UCSD-AML1 (cell line): ENCODE measurements at regions not wholly inside any gene's neighbourhood (a gene's known extent, or its start where the extent isn't known, plus 50 kb on each side); places are given as distances from the start of the nearest gene placed in this dataset.

Experiments
- DNase-seq: peaks from one replicate; lab custom pipeline; 2025; ENCODE audit not compliant: unreplicated experiment; lab: John Stamatoyannopoulos, UW

DNA sequence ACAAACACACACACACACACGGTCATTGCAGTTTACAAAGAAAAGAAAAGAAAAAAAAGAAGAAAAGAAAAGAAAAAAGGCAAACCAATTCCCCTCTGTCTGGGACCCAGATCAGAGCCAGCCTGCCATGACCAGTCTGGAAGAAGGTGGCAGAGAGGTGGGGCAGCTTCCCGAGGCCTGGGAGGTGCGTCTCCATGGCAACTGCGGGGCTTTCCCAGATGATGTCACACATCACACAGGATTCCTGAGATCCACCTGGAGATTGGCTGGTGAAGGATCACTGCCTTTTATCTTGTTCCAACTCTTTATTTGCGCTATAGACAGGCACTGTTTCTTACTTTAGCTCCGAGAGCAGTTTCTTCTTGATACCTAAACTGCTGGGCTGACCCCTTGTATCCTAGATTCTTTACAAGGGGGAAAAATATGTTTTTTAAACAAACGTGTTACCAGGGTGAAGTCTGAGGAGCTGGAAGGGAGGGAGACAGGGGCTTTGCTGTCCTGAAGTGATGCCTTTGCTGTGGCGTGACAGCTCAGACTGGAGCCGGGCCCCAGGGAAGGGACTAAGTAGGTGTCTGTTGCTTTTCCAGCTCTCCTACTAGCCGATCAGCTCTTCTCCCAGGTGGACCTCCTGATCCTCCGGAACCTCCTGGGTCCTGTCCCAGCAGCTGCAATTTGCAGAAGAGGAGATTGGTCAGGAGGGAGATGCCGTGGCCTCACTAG, 298.5 kb downstream of the KLF6 start:
- DNase-seq = no peak

DNA sequence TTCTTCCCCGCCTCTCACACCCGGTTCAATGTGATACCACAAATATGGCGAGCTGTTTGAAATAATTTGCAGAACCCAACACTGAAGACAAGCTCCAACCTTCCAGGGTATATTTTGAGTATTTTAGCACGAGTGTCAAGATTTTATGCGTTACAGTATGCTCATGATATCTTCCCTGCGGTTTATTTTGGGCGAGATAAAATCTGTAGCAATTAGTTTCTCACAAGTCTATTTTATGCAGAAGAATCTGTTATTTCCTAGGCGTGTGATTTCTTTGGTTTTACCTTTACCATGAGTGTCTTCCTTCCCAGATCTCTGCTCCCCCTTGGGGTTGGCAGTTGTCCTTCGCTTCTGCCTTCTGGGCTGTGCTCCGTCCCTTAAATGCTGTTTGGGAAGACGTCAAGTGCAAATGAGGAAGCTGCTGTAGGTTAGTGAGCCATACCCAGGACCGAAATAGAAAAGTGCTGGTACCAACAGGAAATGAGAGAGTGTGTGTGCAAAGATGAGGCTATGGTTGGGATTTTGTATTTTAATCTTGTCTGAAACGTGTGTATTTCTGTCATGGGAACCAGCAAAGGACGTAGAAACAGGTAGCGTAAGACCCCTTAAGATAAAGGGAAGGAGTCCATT, 299.8 kb downstream of the KLF6 start:
- DNase-seq = no peak

DNA sequence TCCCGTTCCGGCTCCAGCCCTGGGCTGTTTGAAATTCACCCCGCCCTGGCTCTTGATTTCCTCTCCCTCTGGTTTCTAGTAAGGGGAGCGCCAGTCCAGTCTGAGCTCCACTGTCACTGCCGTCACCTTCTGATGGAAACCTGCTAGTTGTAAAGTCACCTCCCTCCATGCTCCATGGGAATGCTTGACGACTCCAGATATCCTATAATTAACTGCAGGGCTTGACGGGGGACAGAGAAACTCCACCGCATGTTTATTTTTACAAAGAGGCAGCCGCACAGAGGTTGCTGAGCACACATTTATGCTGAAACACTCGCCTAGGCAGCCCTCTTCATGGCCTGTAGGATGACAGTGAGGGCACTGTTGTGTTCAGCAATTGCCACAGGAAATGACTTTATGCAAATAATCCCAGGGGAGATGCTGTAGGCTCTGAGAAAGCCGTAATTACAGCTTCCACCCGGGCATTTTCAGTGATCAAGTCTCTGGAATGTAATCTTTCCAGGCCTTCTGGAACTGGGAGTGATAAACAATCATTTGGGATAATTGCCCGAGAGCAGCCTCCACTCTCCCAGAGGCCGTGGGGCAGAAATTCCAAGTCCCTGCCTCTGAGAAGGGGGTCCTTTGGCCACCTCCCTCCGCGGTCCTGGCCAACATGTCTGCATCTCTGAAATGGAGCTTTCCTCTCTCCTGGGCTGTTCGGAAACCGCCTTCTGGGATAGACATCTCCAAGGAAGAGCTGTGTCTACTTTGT, 300.5 kb downstream of the KLF6 start:
- no peak for DNase-seq

DNA sequence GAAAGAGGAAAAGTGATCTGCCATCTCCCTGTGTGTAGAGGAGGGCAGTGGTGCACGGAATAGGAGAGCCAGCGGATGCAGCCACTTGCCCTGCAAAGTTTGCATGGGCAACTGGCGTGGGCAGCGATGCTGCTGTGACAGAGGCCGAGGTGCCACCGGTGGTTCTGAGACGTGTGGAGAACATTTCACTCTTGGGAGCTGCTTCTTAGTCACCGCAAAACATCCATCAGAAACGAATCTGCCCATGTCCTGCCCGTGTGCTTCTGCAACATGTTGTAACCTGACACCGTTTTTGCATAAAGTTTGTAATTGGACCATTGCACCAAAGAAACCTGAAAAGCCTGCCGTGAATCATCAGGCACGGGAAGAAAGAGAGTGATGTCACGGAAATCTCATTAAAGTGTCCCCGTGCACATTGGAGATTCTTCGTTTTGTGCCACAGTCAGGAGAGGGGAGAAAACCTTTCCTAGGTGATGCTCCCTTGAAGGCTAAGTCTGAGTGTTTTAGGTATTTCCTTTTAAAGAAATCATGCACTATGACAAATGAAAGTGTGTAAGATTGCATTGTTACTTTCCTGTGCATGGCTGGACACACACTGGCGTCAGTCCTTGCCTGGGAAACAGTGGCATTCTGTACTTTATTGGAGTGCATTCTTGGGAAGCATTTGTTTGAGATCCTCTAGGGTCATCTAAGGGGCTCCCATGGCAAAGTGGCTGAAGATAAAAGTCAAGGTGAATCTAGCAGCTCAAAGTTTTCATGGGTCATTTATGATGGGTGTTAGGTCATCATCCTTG, 302.6 kb downstream of the KLF6 start:
- no peak for DNase-seq

DNA sequence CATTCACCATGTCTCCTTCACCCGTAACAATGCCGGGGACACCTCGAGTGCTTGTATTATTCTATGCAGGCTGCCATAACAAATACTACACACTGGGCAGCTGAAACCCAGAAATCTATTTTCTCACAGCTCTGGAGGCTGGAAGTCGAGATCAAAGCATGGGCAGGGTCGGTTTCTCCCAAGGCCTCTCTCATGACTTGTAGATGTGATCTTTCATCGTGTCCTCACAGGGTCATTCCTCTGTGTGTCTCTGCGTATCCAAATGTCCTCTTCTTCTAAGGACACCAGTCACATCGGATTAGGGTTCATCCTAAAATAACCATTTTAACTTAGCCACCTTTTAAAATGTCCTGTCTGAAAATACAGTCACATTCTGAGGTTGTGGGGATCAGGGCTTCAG, 303.5 kb downstream of the KLF6 start:
- DNase-seq = no peak

DNA sequence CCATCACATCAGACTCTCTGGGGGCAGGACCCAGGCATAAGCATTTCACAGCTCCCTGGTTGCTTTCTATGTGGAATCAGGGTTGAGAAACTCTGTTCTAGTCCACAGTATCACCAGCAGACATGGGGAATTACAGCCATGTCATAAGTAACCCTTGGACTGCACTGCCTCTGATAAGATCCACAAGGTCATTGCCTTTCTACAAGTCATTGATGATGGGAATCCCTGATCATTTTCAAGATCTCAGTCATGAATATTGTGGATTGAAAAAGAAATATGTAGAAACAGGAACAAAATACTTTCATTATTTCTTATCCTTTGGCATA, 304.1 kb downstream of the KLF6 start:
- DNase-seq = no peak

DNA sequence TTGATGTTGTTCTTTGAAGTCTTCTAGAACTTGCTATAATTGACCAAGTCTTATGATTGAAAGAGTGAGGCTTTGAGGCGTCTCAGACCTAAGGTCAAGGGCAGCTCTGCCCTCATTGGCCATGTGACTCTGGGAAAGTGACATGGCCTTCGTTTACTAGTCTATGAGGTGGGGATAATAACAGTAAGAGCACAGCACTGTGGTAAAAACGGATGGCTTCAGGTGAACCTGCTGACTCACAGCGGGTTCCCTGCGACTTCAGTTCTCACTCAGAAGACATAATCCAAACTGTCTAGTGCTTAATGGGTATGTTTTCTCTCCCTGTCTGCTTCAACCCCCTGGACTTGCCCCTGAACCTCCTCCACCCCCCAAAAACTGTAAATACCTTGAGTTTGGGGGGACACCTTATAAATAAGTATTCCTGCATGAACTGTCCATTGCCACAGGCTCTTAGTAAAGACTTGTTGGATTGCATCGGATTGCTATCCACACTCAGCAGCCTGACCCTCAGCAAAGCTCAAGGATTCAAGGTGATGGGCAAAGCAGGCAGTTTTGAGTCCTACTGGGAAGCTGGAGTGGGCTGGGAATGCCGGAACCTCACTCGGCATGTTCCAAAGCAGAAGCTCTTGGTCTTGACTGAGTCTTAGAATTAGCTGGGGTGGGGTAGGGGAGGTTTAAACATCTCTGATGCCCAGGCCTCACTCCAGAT, 304.6 kb downstream of the KLF6 start:
- DNase-seq = no peak

DNA sequence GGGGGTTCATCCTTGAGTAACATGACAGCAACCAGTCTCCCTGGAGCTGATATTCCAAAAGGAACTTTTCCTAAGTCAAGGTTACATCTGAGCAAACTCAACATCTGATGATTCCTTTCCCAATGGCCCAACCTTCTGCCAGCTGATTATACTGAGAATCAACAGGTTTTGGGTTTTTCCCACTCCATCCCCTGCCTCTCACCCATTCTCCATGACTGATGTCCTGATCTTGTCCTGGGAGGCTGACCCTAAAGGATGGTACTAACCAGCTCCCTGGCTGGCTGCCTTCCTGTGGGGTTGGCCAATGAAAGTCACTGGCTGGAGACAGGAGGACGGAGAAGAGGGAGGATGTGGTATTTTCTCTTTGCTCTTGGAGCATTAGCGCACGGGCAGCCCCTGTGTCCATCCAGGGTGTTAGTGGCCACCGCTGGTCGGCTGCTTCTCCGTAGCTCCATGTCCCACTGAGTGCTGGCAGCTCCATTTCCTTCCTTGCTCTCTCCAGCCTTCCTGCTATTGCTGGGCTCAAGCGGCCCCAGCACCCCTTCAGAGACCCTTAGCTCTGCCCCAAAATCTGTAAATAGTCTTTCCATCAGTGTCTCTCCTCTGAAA, 306.2 kb upstream of the PITRM1 start:
- no peak for DNase-seq

DNA sequence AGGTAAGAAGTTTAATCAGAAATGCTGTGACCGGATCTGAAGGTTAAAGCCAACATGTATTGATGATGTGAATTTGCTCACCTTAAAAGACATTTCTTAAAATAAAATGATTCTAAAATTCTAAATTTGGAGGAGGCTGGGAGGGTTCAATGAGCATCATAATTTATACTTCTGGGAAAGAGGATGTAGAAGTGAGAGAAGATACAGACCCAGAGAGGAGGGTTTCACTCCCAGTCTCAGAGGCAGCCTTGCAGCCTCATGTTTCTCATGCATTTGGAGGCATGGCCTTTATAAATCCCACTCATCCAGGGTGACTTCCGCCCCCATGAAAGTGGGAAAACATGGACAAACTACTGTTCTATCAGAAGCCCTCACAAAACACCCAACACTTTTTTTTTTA, 305.6 kb upstream of the PITRM1 start:
- DNase-seq = no peak

DNA sequence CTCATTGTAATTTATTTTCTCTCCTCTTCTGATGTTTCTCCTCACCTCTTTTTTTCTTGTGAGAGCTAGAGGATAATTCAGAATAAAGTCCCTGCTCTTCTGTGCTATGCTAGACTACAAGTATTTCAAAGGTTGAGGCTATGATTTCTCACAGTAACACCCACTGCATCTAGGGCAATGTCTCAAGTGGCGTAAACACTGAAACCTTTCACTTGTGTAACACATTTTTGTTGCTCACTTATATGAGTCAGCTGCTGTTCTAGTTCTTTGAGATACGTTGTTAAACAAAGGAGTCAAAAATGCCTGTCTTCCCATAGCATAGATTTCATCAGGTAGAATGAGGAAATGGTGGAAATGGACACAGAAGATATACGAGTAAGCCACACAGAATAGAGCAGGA, 305.1 kb upstream of the PITRM1 start:
- no peak for DNase-seq

DNA sequence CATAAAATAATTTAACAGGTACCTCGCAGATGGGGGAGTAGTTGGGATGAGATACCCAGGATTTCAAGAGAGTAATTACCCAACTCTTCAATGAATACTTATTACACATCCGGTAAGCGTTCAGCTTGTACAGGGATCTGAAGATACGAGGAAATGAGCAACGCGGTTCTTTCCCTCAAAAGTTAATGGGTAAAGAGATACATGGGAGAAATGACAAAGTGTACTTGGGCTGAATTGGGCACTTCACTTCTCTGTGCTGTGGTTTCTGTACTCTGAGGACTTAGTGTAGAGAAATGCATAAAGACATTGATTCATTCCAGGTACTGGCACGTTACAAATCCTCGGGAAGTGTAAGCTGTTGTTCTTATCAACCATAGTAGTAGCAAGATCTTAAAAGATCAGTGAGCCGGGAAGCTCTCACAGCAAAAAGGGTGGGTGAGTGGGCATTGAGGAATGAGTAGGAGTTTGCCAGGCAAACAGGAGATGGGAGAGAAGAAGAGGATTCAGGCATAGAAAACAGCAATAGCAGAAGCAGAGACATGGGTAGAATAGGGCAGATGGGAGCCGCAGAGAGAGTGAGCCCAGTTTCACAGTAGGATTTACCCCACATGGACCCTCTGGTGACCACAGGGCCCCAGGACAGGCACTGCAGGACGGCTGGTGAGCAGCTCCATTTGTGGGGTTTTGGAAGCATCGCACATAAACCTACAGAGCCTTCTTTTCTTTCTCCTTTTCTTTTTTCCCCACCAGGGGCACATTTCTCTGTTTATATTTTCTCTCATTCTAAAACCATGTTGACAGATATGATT, 304.3 kb upstream of the PITRM1 start:
- no peak for DNase-seq

DNA sequence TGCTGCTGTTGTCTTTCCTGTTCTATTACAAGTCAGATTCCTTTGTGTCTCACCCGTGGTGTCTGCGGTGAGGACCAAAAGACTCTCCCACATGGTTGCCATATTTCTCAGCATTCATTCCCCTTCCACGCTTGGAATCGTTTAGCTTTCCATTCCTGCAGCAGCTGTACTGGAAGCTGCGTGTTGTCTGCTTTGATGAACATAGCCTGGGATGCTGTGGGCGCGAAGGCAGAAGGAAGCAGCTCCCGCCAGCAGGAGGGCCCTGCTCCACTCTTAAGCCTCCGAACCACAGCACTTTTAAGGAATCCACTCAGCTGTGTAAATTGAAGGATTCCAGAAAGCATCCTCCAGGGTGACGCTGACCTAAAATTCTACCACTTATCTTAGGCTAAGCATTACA, 303.6 kb upstream of the PITRM1 start:
- DNase-seq = no peak

DNA sequence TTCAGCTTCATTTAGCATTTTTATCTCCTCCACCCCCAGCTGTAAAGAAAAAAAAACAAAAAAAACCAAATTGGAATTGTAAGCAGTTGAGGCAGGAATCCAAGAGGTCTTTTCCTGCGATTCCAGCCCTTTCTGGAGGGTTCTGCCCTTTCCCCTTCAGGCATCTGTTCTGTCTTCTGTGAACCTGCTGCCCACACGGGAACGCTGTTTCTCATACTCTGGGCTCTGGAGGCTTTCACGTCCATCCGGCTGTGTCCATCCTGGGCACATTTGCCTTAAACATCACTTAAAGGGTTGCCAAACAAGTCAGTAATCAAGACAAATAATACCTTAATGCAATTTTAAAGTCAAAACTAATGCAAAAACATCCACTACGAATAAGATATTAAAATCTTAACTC, 302.8 kb upstream of the PITRM1 start:
- no peak for DNase-seq

DNA sequence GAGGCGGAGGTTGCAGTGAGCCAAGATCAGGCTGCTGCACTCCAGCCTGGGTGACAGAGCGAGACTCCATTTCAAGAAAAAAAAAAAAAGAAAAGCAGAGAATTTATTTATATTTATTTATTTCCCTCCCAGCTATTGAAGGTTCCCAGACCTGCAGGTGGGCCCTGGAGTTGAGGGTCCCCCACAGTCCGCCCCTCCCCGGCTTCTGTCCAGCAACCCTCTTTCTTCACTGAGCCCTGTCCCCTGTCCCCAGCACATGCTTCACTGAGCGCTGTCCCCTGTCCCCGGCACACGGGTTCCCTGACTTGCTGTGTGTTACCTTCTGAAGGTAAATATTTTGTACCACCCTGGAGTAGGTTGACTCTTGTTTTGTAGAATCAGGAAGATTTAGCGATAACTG, 301.7 kb upstream of the PITRM1 start:
- no peak for DNase-seq

DNA sequence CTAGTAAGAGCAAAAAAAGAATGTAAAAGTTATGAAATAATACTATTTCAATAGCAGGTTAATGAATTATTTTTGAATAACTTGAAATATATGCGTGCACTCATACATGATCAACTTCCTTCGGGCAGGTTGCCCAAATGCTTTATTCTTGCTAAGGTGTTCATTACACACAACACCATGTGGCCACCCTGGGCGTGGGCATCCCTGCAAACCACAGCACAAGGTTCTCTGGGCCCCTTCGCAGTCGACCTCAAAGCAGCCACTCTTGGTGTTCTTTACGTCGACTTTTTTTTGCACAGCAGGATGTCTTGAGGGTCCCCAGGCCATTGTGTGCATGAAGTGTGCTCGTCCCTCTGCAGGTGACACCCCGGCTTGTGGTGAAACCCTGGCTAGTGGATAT, 300.7 kb upstream of the PITRM1 start:
- no peak for DNase-seq

DNA sequence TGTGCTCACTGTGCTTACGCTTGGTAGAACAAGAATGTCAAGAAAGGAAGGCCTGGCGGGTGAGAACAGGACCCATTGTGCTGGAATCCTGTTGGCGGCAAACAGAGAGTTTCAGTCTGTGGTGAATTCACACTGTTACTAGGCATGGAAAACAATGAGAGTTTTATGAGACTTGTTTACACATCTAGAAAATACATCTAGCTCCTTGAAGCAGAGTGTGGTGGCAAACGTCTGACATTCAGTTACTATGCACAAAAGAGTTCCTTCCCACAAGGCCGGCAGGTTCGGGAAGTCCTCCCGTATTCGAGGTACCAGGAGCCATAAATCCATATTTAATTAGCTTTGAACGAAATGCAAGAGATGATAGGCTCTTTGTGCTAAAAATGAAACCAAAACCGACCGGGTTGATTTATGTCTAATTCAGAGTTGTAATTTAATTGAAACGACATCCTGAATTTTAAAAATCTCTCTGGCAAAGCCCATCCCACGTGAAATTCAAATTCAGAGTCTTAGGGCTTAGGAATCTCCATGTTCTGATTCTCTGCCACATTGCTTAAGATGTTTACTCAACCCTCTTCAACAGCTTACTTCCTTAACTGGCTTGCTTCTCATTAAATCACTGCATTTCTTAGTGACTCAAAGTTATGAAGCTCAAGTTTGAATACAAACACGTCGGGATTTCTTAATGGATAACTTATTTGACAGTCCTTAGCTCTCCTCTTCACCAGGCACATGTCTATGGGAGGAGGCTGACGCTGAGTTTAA, 299.9 kb upstream of the PITRM1 start:
- no peak for DNase-seq

DNA sequence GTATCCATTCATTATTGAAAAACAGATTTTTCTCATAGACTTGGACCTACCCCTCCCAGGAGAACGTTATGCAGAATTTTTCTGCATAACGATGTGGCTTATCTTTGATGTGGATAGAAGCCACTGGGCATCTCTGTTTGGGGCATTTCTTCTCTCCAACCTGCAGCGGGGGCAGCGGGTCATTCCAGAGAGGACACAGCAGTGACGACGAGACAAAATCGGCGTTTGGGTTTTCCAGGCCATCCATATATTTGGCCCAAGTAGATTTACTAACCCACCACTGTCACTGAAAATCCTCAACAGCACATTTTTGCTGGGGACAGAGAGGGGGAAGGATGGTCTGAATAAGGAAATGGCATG, 299.3 kb upstream of the PITRM1 start:
- DNase-seq = no peak

DNA sequence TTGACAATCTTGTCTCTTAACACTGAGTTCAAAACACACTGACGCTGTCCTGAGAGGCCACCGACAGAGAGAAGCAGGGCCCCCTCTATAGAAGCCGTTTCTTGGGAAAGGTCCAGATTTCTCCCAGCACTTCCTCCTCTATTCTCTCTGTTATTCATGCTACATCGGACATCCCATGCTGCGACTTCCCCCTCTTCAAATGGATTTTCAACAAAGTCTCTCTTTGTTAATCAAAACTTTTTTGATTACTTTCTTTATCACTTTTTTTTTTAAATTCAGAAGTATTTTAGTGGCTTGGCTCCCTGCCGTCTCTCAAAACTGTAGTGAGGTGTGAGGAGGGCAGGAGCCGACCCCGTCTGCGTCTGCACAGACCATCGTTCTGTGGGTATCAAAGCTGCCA, 298.9 kb upstream of the PITRM1 start:
- no peak for DNase-seq

DNA sequence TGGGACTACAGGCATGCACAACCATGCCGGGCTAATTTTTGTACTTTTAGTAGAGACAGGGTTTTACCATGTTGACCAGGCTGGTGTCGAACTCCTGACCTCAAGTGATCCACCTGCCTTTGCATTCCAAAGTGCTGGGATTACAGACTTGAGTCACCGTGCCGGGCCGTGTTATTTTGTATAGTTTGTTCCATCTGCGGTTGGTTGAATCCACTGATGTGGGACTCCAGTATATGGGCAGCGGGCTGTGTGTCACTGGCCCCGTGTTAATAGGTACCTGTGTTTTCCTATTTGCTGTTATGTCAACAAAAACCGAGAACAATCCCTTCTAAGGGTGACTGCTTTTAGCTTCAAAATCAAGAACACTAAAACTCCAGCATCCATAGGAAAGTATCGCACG, 297.6 kb upstream of the PITRM1 start:
- DNase-seq = no peak
